GM19463 (cell line): ENCODE measurements at regions not wholly inside any gene's neighbourhood (a gene's known extent, or its start where the extent isn't known, plus 50 kb on each side); places are given as distances from the start of the nearest gene placed in this dataset.
"Not testable (repeated sequence)": the region's sequence is repeated elsewhere in the genome, so short reads cannot be mapped to it uniquely, and the experiment has no call there.

ENCODE experiments used
- ATAC-seq: cut with Tn5 transposase; IDR thresholded peaks from one replicate; pipeline ENCODE4 v1.9.1; 2021; ENCODE audit warnings: mild to moderate bottlenecking, moderate library complexity; ENCODE audit not compliant: unreplicated experiment

GRCh38 chr6:110558575-110558974, 82.2 kb upstream of the SLC22A16 start:
- ATAC-seq = no peak

- no peak for ATAC-seq
Observed at GRCh38 chr6:110557199-110557598, 80.8 kb upstream of the SLC22A16 start.

GRCh38 chr6:110556317-110557110, 80.1 kb upstream of the SLC22A16 start:
- no peak for ATAC-seq

GRCh38 chr6:110554966-110555460, 78.6 kb upstream of the SLC22A16 start:
- ATAC-seq = no peak

- no peak for ATAC-seq
Observed at GRCh38 chr6:110554441-110554840, 78.0 kb upstream of the SLC22A16 start.

GRCh38 chr6:110552901-110553641, 76.7 kb upstream of the SLC22A16 start:
- no peak for ATAC-seq

- no peak for ATAC-seq
Observed at GRCh38 chr6:110552076-110552475, 75.7 kb upstream of the SLC22A16 start.

GRCh38 chr6:110551088-110551487, 74.7 kb upstream of the SLC22A16 start:
- ATAC-seq = no peak

GRCh38 chr6:110550353-110550752, 73.9 kb upstream of the SLC22A16 start:
- ATAC-seq = no peak

GRCh38 chr6:110549277-110549676, 72.9 kb upstream of the SLC22A16 start:
- no peak for ATAC-seq

GRCh38 chr6:110548110-110548847, 71.9 kb upstream of the SLC22A16 start:
- no peak for ATAC-seq

- no peak for ATAC-seq
Observed at GRCh38 chr6:110547266-110547964, 71.0 kb upstream of the SLC22A16 start.

GRCh38 chr6:110545081-110545872, 68.9 kb upstream of the SLC22A16 start:
- no peak for ATAC-seq

- no peak for ATAC-seq
Observed at GRCh38 chr6:110544472-110544871, 68.1 kb upstream of the SLC22A16 start.

GRCh38 chr6:110543106-110543505, 66.7 kb upstream of the SLC22A16 start:
- ATAC-seq = no peak

GRCh38 chr6:110542311-110543024, 66.1 kb upstream of the SLC22A16 start:
- ATAC-seq = no peak

- ATAC-seq = no peak
Observed at GRCh38 chr6:110541701-110542309, 65.4 kb upstream of the SLC22A16 start.

- ATAC-seq = not testable (repeated sequence)
Observed at GRCh38 chr6:110539277-110540019, 63.0 kb upstream of the SLC22A16 start.
